Common myeloid progenitor, CD34-positive (primary cell): ENCODE measurements at regions not wholly inside any gene's neighbourhood (a gene's known extent, or its start where the extent isn't known, plus 50 kb on each side); places are given as distances from the start of the nearest gene placed in this dataset.

Experiments
- CTCF ChIA-PET: fragments of 350-600 bp; sonication (Branson Sonifier 250); formaldehyde crosslinking; loops from one replicate; lab custom pipeline; 2021; ENCODE audit warnings: antibody characterized with exemption; lab: Charles Lee
- POLR2A ChIA-PET: fragments of 350-600 bp; sonication (Branson Sonifier 250); formaldehyde crosslinking; loops from one replicate; lab custom pipeline; 2021; ENCODE audit warnings: antibody characterized with exemption; lab: Charles Lee
- DNase-seq, 3 donors: peaks; one replicate each; pipeline versions ENCODE4 v3.0.0 to v3.0.0-alpha.2; 2013
- H3K27ac ChIP-seq, 2 experiments: 1 replicate in 1 of 2; 2 replicates in 1 of 2; pipeline ENCODE4 v1.7.0; 2013; ENCODE audit warnings: inconsistent platforms in 2 of 2, low read length in 2 of 2, mild to moderate bottlenecking in 2 of 2, low read depth in 1 of 2, moderate library complexity in 1 of 2; ENCODE audit not compliant: severe bottlenecking in 2 of 2, insufficient read depth in 1 of 2, poor library complexity in 1 of 2
- H3K27me3 ChIP-seq, 5 experiments: replicated peaks in 2 of 5; 1 replicate in 3 of 5; 2 replicates in 2 of 5; pipeline versions ENCODE4 v1.6.1 to v1.7.0; 2013; ENCODE audit warnings: low read length in 4 of 5, mild to moderate bottlenecking in 2 of 5, moderate library complexity in 2 of 5, inconsistent platforms in 1 of 5; ENCODE audit not compliant: insufficient read depth in 5 of 5, control insufficient read depth in 4 of 5
- H3K36me3 ChIP-seq, 4 experiments: 1 replicate in 2 of 4; 2 replicates in 2 of 4; pipeline versions ENCODE4 v1.6.1 to v1.7.0; 2013; ENCODE audit warnings: low read length in 3 of 4, control low read depth in 1 of 4, mild to moderate bottlenecking in 1 of 4; ENCODE audit not compliant: control insufficient read depth in 4 of 4, insufficient read depth in 4 of 4
- H3K4me1 ChIP-seq, 4 experiments: 1 replicate in 3 of 4; 2 replicates in 1 of 4; pipeline versions ENCODE4 v1.6.1 to v1.7.1; 2013; ENCODE audit warnings: low read length in 3 of 4, mild to moderate bottlenecking in 3 of 4, control low read depth in 1 of 4, inconsistent platforms in 1 of 4, moderate library complexity in 1 of 4; ENCODE audit not compliant: control insufficient read depth in 4 of 4, insufficient read depth in 4 of 4; ENCODE audit errors: control extremely low read depth in 1 of 4
- H3K4me3 ChIP-seq, 7 experiments: 1 replicate in 4 of 7; 2 replicates in 3 of 7; pipeline versions ENCODE4 v1.5.1 to v1.7.0; 2013; ENCODE audit warnings: mild to moderate bottlenecking in 7 of 7, low read length in 6 of 7, moderate library complexity in 6 of 7, inconsistent platforms in 2 of 7, low read depth in 2 of 7, control low read depth in 1 of 7; ENCODE audit not compliant: insufficient read depth in 4 of 7, control insufficient read depth in 1 of 7; ENCODE audit errors: extremely low read depth in 1 of 7
- H3K9me3 ChIP-seq, 5 experiments: 1 replicate in 4 of 5; 2 replicates in 1 of 5; pipeline versions ENCODE4 v1.6.1 to v1.7.1; 2013; ENCODE audit warnings: low read length in 4 of 5, mild to moderate bottlenecking in 2 of 5, inconsistent platforms in 1 of 5, low read depth in 1 of 5, moderate library complexity in 1 of 5; ENCODE audit not compliant: control insufficient read depth in 4 of 5, insufficient read depth in 2 of 5; ENCODE audit errors: control extremely low read depth in 1 of 5
- WGBS: methylation state at CpG from one replicate; pipeline ENCODE4 v1.1.5; 2013; ENCODE audit not compliant: insufficient coverage; 5-methylcytosine and 5-hydroxymethylcytosine counted together

- 96% methylated on average over 6 of the region's 6 CpGs for WGBS
- Histone ChIP-seq H3K27me3 (no peaks in the 10 kb centered on the region), H3K4me3 (no peak overlapping the region), H3K27ac (no peak overlapping the region), H3K4me1 (no peaks in the 10 kb centered on the region), H3K36me3 (no peaks in the 10 kb centered on the region), H3K9me3 (no peaks in the 10 kb centered on the region)
- ChIA-PET CTCF (no interaction called here), POLR2A (no interaction called here)
- no peak for DNase-seq
These were observed 1069.1 kb downstream of the EFNA5 start for GRCh38 chr5:106601620-106602019.

GRCh38 chr5:106600803-106601202 is 1069.9 kb downstream of the EFNA5 start:
- no peak overlapping the region for H3K27ac ChIP-seq
- no peak for DNase-seq
- POLR2A ChIA-PET = no interaction called here
- CTCF ChIA-PET = no interaction called here
- WGBS = no CpG with 5 or more reads among the region's 1 CpG
- H3K9me3 ChIP-seq = no peaks in the 10 kb centered on the region
- no peaks in the 10 kb centered on the region for H3K36me3 ChIP-seq
- no peak overlapping the region for H3K4me3 ChIP-seq
- no peaks in the 10 kb centered on the region for H3K4me1 ChIP-seq
- no peaks in the 10 kb centered on the region for H3K27me3 ChIP-seq

DNA sequence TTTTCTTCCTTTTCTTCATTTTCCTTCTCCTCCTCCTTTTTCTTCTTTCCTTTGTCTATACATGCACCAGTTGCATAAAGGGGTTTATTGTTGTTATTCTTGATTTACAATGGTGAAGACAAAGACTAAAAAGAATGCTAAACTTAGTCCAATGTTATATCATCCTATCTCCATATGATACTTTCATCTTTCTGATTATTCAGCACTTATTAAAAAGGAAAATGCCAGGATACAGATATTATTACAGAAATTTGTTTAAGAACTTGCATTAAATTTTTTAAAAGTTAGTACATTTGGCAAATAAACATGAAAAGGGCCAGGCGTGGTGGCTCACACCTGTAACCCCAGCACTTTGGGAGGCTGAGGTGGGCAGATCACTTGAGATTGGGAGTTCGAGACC is 1074.9 kb downstream of the EFNA5 start:
- ChIA-PET POLR2A (no interaction called here), CTCF (no interaction called here)
- WGBS = 100% methylated on average over 2 of the region's 2 CpGs
- no peak overlapping the region for H3K27ac ChIP-seq
- H3K27me3 ChIP-seq = no peaks in the 10 kb centered on the region
- H3K9me3 ChIP-seq = no peaks in the 10 kb centered on the region
- H3K36me3 ChIP-seq = no peaks in the 10 kb centered on the region
- no peak overlapping the region for H3K4me3 ChIP-seq
- DNase-seq = no peak
- no peaks in the 10 kb centered on the region for H3K4me1 ChIP-seq

DNA sequence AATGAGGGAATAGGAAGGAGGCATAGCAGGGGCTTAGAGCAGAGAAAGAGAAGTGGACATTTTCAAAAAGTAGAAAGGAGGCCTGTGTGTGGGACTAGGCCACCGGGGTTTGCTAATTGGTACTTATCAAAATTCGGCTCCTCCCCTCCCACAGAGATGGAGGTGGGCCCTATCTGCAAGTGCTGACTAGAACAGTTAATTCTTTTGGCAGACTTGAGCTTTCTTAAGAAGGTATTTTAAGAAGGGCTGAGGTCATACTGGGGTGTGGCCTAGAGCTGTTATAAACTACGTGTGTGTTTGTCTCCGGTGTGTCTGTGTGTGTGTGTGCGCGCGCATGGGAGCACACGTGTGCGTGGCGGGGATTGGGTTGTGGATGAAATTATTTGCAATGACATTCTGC is 1086.5 kb downstream of the EFNA5 start:
- no peak overlapping the region for H3K4me3 ChIP-seq
- POLR2A ChIA-PET = no interaction called here
- no peak for DNase-seq
- no peaks in the 10 kb centered on the region for H3K9me3 ChIP-seq
- no peaks in the 10 kb centered on the region for H3K4me1 ChIP-seq
- WGBS = 93% methylated on average over 5 of the region's 10 CpGs
- CTCF ChIA-PET = no interaction called here
- no peak overlapping the region for H3K27ac ChIP-seq
- no peaks in the 10 kb centered on the region for H3K36me3 ChIP-seq
- no peaks in the 10 kb centered on the region for H3K27me3 ChIP-seq

GRCh38 chr5:106578736-106579135 is 1092.0 kb downstream of the EFNA5 start:
- Histone ChIP-seq H3K4me3 (no peak overlapping the region), H3K9me3 (no peaks in the 10 kb centered on the region), H3K4me1 (no peaks in the 10 kb centered on the region), H3K27ac (no peak overlapping the region), H3K36me3 (no peaks in the 10 kb centered on the region), H3K27me3 (no peaks in the 10 kb centered on the region)
- POLR2A ChIA-PET = no interaction called here
- no peak for DNase-seq
- 88% methylated on average over 2 of the region's 2 CpGs for WGBS
- CTCF ChIA-PET = interaction anchor here (0.6 kb wide), 2 partner anchors 36 to 1155 kb away, joined by 3 read pairs; no protein-coding TSS in a partner anchor

DNA sequence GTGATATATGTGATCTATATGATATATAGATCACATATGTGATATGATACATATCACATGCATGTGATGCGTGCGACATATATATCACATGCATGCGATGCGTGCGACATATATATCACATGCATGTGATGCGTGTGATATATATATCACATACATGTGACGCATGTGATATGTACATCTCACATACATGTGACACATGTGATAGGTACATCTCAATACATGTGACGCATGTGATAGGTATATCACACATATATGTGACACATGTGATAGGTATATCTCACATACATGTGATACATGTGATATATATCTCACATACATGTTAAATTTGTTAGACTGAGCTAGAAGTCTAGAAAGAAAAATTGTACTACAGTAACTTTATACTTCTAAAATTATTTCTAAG is 1095.9 kb downstream of the EFNA5 start:
- no peaks in the 10 kb centered on the region for H3K4me1 ChIP-seq
- WGBS = no CpG with 5 or more reads among the region's 8 CpGs
- H3K9me3 ChIP-seq = no peaks in the 10 kb centered on the region
- H3K27me3 ChIP-seq = no peaks in the 10 kb centered on the region
- no peaks in the 10 kb centered on the region for H3K36me3 ChIP-seq
- H3K4me3 ChIP-seq = no peak overlapping the region
- no peak overlapping the region for H3K27ac ChIP-seq
- CTCF ChIA-PET = no interaction called here
- no peak for DNase-seq
- POLR2A ChIA-PET = interaction anchor here (0.6 kb wide), 2 partner anchors 1605 to 1626 kb away, joined by 3 read pairs; no protein-coding TSS in a partner anchor

GRCh38 chr5:106566031-106566430 is 1104.7 kb downstream of the EFNA5 start:
- Histone ChIP-seq H3K27ac (no peak overlapping the region), H3K4me1 (no peaks in the 10 kb centered on the region), H3K27me3 (no peaks in the 10 kb centered on the region), H3K9me3 (no peaks in the 10 kb centered on the region), H3K4me3 (no peak overlapping the region), H3K36me3 (no peaks in the 10 kb centered on the region)
- WGBS = 100% methylated on average over 3 of the region's 4 CpGs
- CTCF ChIA-PET = no interaction called here
- no peak for DNase-seq
- POLR2A ChIA-PET = no interaction called here
